ENCODE measurements at regions not wholly inside any gene's neighbourhood (a gene's known extent, or its start where the extent isn't known, plus 50 kb on each side); places are given as distances from the start of the nearest gene placed in this dataset.

GRCh38 chr16:86289304-86289703, 221.0 kb upstream of the FOXF1 start:
- TF ChIP-seq POLR2A (IDR thresholded peaks at IDR 0.05) (no peak), CTCF (IDR thresholded peaks at IDR 0.05) (no peak)
